Fibroblast of pulmonary artery (primary cell): ENCODE measurements at regions not wholly inside any gene's neighbourhood (a gene's known extent, or its start where the extent isn't known, plus 50 kb on each side); places are given as distances from the start of the nearest gene placed in this dataset.

Experiments
- DNase-seq: peaks from one replicate; pipeline ENCODE4 v3.0.0-alpha.2; 2010; ENCODE audit warnings: low read depth
- H3K4me3 ChIP-seq: replicated peaks from 2 replicates; pipeline ENCODE4 v1.5.1; 2011; ENCODE audit warnings: low read depth, mild to moderate bottlenecking, control low read depth, low read length, moderate library complexity
- TF ChIP-seq, protein P1 (sequence below): IDR thresholded peaks from 2 replicates; pipeline ENCODE4 v1.5.1; 2011; ENCODE audit warnings: mild to moderate bottlenecking, control low read depth, low read length, inconsistent platforms; ENCODE audit errors: missing control alignments

DNA sequence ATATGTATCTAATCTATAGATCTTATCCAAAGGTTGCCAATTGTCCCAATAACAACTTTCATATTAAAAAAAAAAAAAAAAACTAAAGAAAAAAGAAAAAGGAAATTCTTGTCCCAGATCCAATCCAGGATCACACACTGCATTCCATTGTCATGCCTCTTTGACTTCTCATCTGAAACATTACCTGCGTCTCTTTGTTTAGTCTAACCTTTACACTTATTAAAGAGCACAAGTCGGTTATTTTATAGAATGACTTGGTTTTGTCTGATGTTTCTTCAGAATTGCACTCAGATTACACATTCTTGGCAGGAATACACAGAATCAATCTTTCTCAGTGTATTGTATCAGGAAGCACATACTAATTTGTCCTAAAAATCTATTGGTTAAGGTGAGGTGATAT is 392.5 kb upstream of the KLHL29 start:
- TF ChIP-seq, protein P1, sequence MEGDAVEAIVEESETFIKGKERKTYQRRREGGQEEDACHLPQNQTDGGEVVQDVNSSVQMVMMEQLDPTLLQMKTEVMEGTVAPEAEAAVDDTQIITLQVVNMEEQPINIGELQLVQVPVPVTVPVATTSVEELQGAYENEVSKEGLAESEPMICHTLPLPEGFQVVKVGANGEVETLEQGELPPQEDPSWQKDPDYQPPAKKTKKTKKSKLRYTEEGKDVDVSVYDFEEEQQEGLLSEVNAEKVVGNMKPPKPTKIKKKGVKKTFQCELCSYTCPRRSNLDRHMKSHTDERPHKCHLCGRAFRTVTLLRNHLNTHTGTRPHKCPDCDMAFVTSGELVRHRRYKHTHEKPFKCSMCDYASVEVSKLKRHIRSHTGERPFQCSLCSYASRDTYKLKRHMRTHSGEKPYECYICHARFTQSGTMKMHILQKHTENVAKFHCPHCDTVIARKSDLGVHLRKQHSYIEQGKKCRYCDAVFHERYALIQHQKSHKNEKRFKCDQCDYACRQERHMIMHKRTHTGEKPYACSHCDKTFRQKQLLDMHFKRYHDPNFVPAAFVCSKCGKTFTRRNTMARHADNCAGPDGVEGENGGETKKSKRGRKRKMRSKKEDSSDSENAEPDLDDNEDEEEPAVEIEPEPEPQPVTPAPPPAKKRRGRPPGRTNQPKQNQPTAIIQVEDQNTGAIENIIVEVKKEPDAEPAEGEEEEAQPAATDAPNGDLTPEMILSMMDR = no peak
- no peak for DNase-seq
- no peak overlapping the region for H3K4me3 ChIP-seq

GRCh38 chr2:22993250-22993649 is 391.7 kb upstream of the KLHL29 start:
- H3K4me3 ChIP-seq = no peak overlapping the region
- TF ChIP-seq, protein P1 = no peak
- no peak for DNase-seq

DNA sequence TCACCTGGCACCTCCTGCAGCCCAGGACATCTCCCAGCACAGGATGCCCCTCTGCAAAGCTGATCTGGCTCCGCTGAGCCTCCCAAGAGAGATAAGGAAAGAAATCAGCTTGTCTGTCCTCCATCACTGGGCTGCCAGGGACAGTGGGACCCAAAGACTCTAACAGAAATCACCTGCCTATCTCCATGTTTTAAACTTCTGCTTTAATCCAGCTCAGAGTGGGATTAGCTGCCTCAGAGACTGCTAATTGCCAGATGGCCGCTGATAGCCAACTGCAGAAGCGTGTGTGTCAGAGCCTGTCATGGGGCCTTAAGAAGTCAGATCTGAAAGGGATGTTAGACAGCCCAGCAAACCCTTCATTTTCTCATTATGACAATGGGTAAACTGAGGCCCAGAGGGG is 389.4 kb upstream of the KLHL29 start:
- no peak for DNase-seq
- TF ChIP-seq, protein P1 = no peak
- no peak overlapping the region for H3K4me3 ChIP-seq

GRCh38 chr2:22996911-22997310 is 388.1 kb upstream of the KLHL29 start:
- no peak for DNase-seq
- H3K4me3 ChIP-seq = no peak overlapping the region
- TF ChIP-seq, protein P1 = no peak

DNA sequence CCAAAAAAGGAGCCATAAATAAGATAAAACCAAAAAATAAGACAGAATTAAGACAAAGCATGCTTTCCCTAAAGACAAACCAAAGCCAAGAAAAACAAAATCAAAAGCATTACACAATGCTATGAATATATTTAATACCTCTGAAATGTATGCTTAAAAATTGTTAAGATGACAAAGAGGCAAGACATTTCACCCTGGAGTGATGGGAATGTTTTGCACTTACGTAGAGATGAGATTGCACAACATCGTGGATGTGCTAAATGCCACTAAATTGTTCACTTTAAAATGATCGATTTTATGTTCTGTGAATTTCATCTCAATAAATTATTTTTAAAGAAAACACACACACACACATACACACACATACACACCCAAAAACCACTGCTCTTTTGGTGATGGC is 386.6 kb upstream of the KLHL29 start:
- no peak for DNase-seq
- H3K4me3 ChIP-seq = no peak overlapping the region
- TF ChIP-seq, protein P1 = no peak

DNA sequence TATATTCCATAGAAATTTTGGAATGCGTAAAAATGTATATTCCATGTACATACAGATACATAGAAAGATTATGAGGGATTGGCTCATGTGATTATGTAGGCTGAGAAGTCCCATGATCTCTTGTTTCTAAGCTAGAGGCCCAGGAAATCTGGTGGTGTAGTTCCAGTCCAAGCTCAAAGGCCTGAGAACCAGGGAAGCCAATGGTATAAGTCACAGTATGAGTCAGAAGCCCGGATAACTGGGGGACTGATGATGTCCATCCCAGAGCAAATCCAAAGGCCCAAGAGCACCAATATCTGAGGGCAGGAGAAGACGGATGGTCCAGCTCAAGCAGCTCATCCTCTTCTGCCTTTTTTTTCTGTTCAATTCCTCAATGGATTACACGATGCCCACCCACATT is 385.0 kb upstream of the KLHL29 start:
- DNase-seq = no peak
- TF ChIP-seq, protein P1 = no peak
- H3K4me3 ChIP-seq = no peak overlapping the region

- no peak overlapping the region for H3K4me3 ChIP-seq
- TF ChIP-seq, protein P1 = no peak
- no peak for DNase-seq
These were observed 382.7 kb upstream of the KLHL29 start for GRCh38 chr2:23002234-23002633.
